ENCODE measurements at regions not wholly inside any gene's neighbourhood (a gene's known extent, or its start where the extent isn't known, plus 50 kb on each side); places are given as distances from the start of the nearest gene placed in this dataset.

DNA sequence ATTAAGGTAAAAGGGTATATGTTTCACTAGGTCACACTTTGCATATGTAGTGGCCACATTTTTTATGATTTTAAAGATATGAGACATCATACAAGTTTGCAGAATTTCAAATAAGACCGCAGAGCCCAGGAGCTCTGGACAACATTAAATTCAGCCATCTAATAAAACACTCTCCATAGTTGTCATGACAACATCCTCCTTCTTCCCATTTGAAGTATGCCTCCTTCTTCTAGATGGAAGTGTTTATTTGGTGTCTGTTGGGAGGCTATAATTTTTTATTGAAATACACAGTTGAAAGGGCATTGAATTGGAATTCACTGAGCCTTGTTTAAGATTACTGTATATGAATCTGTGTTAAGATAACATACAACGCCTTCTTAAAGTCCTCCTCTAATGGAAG is 467.3 kb downstream of the CMPK2 start:
- Histone ChIP-seq H2BK12ac (ENCODE audit: low read depth, low read length) (no peak overlapping the region), H3K79me2 (ENCODE audit: control insufficient read depth in 1 of 2, insufficient read depth in 2 of 2, low read length in 2 of 2) (no peaks in the 10 kb centered on the region), H3K79me1 (ENCODE audit: low read depth, low read length) (no peaks in the 10 kb centered on the region), H2BK5ac (ENCODE audit: low read depth, low read length) (no peak overlapping the region), H3K23ac (ENCODE audit: insufficient read length) (no peak overlapping the region), H4K91ac (replicated peaks; ENCODE audit: insufficient read length, low read length) (no peak overlapping the region), H3K56ac (replicated peaks; ENCODE audit: insufficient read length, low read depth, low read length) (no peak overlapping the region), H3K4me2 (ENCODE audit: insufficient read depth in 1 of 2, low read depth in 2 of 2, low read length in 2 of 2) (no peak overlapping the region), H3K9ac (replicated peaks in 1 of 4; ENCODE audit: extremely low read depth in 1 of 4, low read depth in 3 of 4, low read length in 3 of 4) (no peak overlapping the region), H3K14ac (ENCODE audit: insufficient read length) (no peak overlapping the region), H3K27ac (ENCODE audit: low read depth, low read length) (no peak overlapping the region), H4K20me1 (replicated peaks in 1 of 2; ENCODE audit: control insufficient read depth in 1 of 2, insufficient read depth in 2 of 2, low read length in 2 of 2) (no peaks in the 10 kb centered on the region), H3K9me3 (ENCODE audit: insufficient read depth in 2 of 2, low read depth in 1 of 2, low read length in 1 of 2) (no peaks in the 10 kb centered on the region), H3K23me2 (ENCODE audit: low read depth, low read length) (no peaks in the 10 kb centered on the region; the same call in 1 of the 2 replicates), H2AFZ (ENCODE audit: low read length) (no peak overlapping the region), H2BK120ac (replicated peaks; ENCODE audit: low read depth, low read length) (no peak overlapping the region), H3K4me1 (replicated peaks in 1 of 4; ENCODE audit: control insufficient read depth in 3 of 4, insufficient read depth in 4 of 4, low read length in 3 of 4) (no peaks in the 10 kb centered on the region), H3K27me3 (replicated peaks in 1 of 4; ENCODE audit: control insufficient read depth in 3 of 4, extremely low read depth in 1 of 4, insufficient read depth in 3 of 4, low read length in 3 of 4) (no peaks in the 10 kb centered on the region), H3K4ac (replicated peaks; ENCODE audit: insufficient read length, low read depth, low read length) (no peak overlapping the region), H2BK15ac (ENCODE audit: low read length) (no peak overlapping the region), H3K36me3 (ENCODE audit: control insufficient read depth in 2 of 4, insufficient read depth in 4 of 4, low read length in 3 of 4) (no peaks in the 10 kb centered on the region), H3K4me3 (ENCODE audit: extremely low read depth in 1 of 4, insufficient read depth in 2 of 4, low read depth in 3 of 4, low read length in 4 of 4) (no peak overlapping the region), H2AK5ac (ENCODE audit: low read depth, low read length) (no peak overlapping the region), H4K8ac (ENCODE audit: extremely low read depth, insufficient read depth, low read length) (no peak overlapping the region), H2BK20ac (ENCODE audit: low read length) (no peak overlapping the region), H4K5ac (ENCODE audit: insufficient read length, low read depth, low read length) (no peak overlapping the region), H3K18ac (ENCODE audit: extremely low read depth, low read length) (no peak overlapping the region)
- no peak for DNase-seq (ENCODE audit: low read depth in 1 of 2, low spot score in 2 of 2)
- WGBS, 2 experiments (ENCODE audit: extremely low coverage in 1 of 2, insufficient coverage in 1 of 2, insufficient read length in 1 of 2, insufficient replicate concordance in 2 of 2, low coverage in 1 of 2, low lambda C conversion rate in 2 of 2, missing lambda C conversion rate in 1 of 2): 98% methylated on average over 2 of the region's 2 CpGs; no CpG with 5 or more reads in 1 of the 2 experiments
- TF ChIP-seq TAF7 (optimal IDR thresholded peaks at IDR 0.05; ENCODE audit: borderline replicate concordance, low read depth, low read length) (no peak), POLR2A (IDR thresholded peaks at IDR 0.05; ENCODE audit: control extremely low read depth in 1 of 2, low read depth in 2 of 2, low read length in 2 of 2) (no peak), TAF1 (IDR thresholded peaks at IDR 0.05; ENCODE audit: low read depth, low read length) (no peak), RXRA (IDR thresholded peaks at IDR 0.05; ENCODE audit: insufficient read depth, low read depth, low read length) (no peak), EP300 (IDR thresholded peaks at IDR 0.05; ENCODE audit: borderline replicate concordance in 1 of 2, low read depth in 2 of 2, low read length in 2 of 2) (no peak), BACH1 (IDR thresholded peaks at IDR 0.05; ENCODE audit: low read length) (no peak), HDAC6 (IDR thresholded peaks at IDR 0.05; ENCODE audit: low read depth, low read length) (no peak), GTF2F1 (IDR thresholded peaks at IDR 0.05; ENCODE audit: borderline replicate concordance, low read depth, low read length) (no peak), JUND (IDR thresholded peaks at IDR 0.05; ENCODE audit: low read length) (no peak), TEAD4 (IDR thresholded peaks at IDR 0.05; ENCODE audit: low read depth, low read length) (no peak), TCF12 (IDR thresholded peaks at IDR 0.05; ENCODE audit: low read depth, low read length) (no peak), RBBP5 (IDR thresholded peaks at IDR 0.05; ENCODE audit: borderline replicate concordance, low read depth, low read length) (no peak)
- CTCF ChIA-PET (ENCODE audit: partially characterized antibody): no interaction called here
- POLR2A ChIA-PET (ENCODE audit: partially characterized antibody): no interaction called here
- FAIRE-seq: no peak

Data from H1 (cell line).